T-helper 2 cell (primary cell): ENCODE measurements at regions not wholly inside any gene's neighbourhood (a gene's known extent, or its start where the extent isn't known, plus 50 kb on each side); places are given as distances from the start of the nearest gene placed in this dataset.

Experiments
- DNase-seq, 5 experiments: peaks; one replicate each; pipeline versions ENCODE4 v3.0.0 to v3.0.0-alpha.2; 2012 to 2022

GRCh38 chr15:91523596-91523995 lies 329.9 kb upstream of the SLCO3A1 start:
- no peak for DNase-seq

- DNase-seq = no peak
Observed at GRCh38 chr15:91524534-91524933, 329.0 kb upstream of the SLCO3A1 start.

- no peak for DNase-seq
Observed at GRCh38 chr15:91525751-91526150, 327.8 kb upstream of the SLCO3A1 start.

- no peak for DNase-seq
Observed at GRCh38 chr15:91526424-91526823, 327.1 kb upstream of the SLCO3A1 start.

- no peak for DNase-seq
Observed at GRCh38 chr15:91528801-91529200, 324.7 kb upstream of the SLCO3A1 start.

- DNase-seq = no peak
Observed at GRCh38 chr15:91529534-91529933, 324.0 kb upstream of the SLCO3A1 start.

- DNase-seq = no peak
Observed at GRCh38 chr15:91530279-91530678, 323.2 kb upstream of the SLCO3A1 start.

GRCh38 chr15:91530956-91531582 lies 322.4 kb upstream of the SLCO3A1 start:
- no peak for DNase-seq

- DNase-seq = no peak
Observed at GRCh38 chr15:91534235-91534634, 319.3 kb upstream of the SLCO3A1 start.

GRCh38 chr15:91534976-91535375 lies 318.5 kb upstream of the SLCO3A1 start:
- DNase-seq = no peak

- no peak for DNase-seq
Observed at GRCh38 chr15:91535856-91536500, 317.5 kb upstream of the SLCO3A1 start.

GRCh38 chr15:91537856-91538255 lies 315.7 kb upstream of the SLCO3A1 start:
- DNase-seq = no peak

GRCh38 chr15:91538782-91539181 lies 314.7 kb upstream of the SLCO3A1 start:
- no peak for DNase-seq

GRCh38 chr15:91541286-91541685 lies 312.2 kb upstream of the SLCO3A1 start:
- no peak for DNase-seq

GRCh38 chr15:91542226-91542625 lies 311.3 kb upstream of the SLCO3A1 start:
- no peak for DNase-seq

- no peak for DNase-seq
Observed at GRCh38 chr15:91547356-91547755, 306.2 kb upstream of the SLCO3A1 start.

GRCh38 chr15:91548549-91548948 lies 305.0 kb upstream of the SLCO3A1 start:
- DNase-seq = no peak

- DNase-seq = no peak
Observed at GRCh38 chr15:91549581-91549980, 303.9 kb upstream of the SLCO3A1 start.

GRCh38 chr15:91552555-91552954 lies 301.0 kb upstream of the SLCO3A1 start:
- DNase-seq = no peak

GRCh38 chr15:91553196-91553854 lies 300.2 kb upstream of the SLCO3A1 start:
- no peak for DNase-seq

- DNase-seq = no peak
Observed at GRCh38 chr15:91555312-91555711, 298.2 kb upstream of the SLCO3A1 start.

- DNase-seq = no peak
Observed at GRCh38 chr15:91556926-91557325, 296.6 kb upstream of the SLCO3A1 start.

GRCh38 chr15:91559066-91559465 lies 294.4 kb upstream of the SLCO3A1 start:
- DNase-seq = no peak

GRCh38 chr15:91561371-91562100 lies 292.0 kb upstream of the SLCO3A1 start:
- no peak for DNase-seq
